Brain microvascular endothelial cell (primary cell): ENCODE measurements at regions not wholly inside any gene's neighbourhood (a gene's known extent, or its start where the extent isn't known, plus 50 kb on each side); places are given as distances from the start of the nearest gene placed in this dataset.
"Not testable (repeated sequence)": the region's sequence is repeated elsewhere in the genome, so short reads cannot be mapped to it uniquely, and the experiment has no call there.

Experiments
- DNase-seq: peaks from one replicate; pipeline ENCODE4 v3.0.0-alpha.2; 2020
- H3K27ac ChIP-seq: fragments of 250-450 bp; sonication (Bioruptor Pico); 2 replicates; pipeline ENCODE4 v1.5.1; 2020; ENCODE audit warnings: mild to moderate bottlenecking, moderate library complexity
- H3K27me3 ChIP-seq: fragments of 250-450 bp; sonication (Bioruptor Pico); replicated peaks from 2 replicates; pipeline ENCODE4 v1.5.1; 2020; ENCODE audit warnings: mild to moderate bottlenecking
- H3K36me3 ChIP-seq: fragments of 250-450 bp; sonication (Bioruptor Pico); replicated peaks from 2 replicates; pipeline ENCODE4 v1.5.1; 2020; ENCODE audit warnings: mild to moderate bottlenecking
- H3K4me3 ChIP-seq: 2 replicates; pipeline ENCODE4 v1.5.1; 2011; ENCODE audit warnings: low read depth, mild to moderate bottlenecking, control low read depth, low read length, moderate library complexity
- in situ Hi-C: cut with HindIII; loops from 2 replicates; pipeline ENCODE4 v1.10.0; 2017; ENCODE audit warnings: low sequenced_read_pairs, low pct_ligation_motif_present
- TF ChIP-seq, protein P1 (sequence below): IDR thresholded peaks from 2 replicates; pipeline ENCODE4 v1.5.1; 2011; ENCODE audit warnings: low read depth, mild to moderate bottlenecking, moderate library complexity, low read length, control low read depth, inconsistent platforms; ENCODE audit errors: missing control alignments

DNA sequence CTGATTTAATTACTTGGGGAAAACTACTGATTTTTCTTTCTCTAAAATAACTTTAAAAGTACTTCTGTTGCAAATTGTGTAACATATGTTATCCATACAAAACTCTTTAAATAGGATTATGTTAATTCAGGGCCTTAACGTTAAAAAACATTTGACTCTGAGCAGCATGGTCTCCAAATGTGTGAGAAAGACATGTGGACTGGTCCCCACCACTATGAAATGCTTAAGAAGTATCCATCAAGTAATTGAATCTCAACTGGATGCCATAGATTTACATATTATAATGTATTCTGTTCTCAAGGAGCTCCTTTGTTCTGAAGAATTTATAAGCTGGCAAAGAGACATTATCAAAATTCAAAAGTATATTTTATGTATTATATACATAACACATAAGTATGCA, 130.8 kb upstream of the HEY2 start:
- Histone ChIP-seq H3K36me3 (no peaks in the 10 kb centered on the region), H3K27ac (no peak overlapping the region), H3K27me3 (no peaks in the 10 kb centered on the region), H3K4me3 (no peak overlapping the region)
- in situ Hi-C loops: no loop called here
- TF ChIP-seq, protein P1, sequence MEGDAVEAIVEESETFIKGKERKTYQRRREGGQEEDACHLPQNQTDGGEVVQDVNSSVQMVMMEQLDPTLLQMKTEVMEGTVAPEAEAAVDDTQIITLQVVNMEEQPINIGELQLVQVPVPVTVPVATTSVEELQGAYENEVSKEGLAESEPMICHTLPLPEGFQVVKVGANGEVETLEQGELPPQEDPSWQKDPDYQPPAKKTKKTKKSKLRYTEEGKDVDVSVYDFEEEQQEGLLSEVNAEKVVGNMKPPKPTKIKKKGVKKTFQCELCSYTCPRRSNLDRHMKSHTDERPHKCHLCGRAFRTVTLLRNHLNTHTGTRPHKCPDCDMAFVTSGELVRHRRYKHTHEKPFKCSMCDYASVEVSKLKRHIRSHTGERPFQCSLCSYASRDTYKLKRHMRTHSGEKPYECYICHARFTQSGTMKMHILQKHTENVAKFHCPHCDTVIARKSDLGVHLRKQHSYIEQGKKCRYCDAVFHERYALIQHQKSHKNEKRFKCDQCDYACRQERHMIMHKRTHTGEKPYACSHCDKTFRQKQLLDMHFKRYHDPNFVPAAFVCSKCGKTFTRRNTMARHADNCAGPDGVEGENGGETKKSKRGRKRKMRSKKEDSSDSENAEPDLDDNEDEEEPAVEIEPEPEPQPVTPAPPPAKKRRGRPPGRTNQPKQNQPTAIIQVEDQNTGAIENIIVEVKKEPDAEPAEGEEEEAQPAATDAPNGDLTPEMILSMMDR: no peak
- DNase-seq: no peak

DNA sequence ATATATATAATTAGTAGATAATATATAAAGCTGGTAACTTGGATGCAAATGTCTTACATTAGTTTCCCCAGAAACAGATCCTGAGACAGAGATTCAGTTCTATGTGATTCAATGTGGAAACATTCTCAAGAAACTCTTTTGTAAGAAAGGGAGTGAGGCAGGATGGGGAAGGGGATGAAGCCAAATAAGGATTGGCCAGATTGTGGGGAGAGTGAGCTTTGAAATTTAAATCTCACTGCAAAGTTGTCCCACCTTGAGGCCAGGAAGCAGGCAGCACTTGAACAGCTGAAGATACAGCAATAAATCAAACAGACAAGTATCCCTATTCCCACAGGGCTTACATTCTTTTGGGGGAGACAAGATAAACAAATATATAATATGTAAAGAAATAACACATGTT, 126.3 kb upstream of the HEY2 start:
- in situ Hi-C loops: no loop called here

DNA sequence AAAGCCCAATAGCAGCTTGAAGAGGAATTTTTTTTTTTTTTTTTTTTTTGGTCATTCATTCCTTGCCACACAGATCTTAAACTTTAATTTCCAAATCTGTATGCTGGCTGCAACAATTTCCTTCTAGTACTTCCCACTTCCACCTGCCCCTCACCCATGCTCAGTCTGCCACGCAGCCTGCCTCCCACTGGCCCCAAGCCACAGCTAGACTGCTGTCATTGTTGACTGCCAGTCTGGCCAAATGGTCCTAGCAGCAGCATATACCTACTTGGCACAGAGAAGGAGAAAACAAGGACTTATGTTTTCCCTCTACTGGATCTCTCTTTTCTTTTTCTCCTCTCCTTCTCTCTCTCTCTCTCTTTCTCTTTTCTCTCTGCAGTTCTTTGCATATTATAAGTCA, 118.3 kb upstream of the HEY2 start:
- no peak for DNase-seq
- no peak overlapping the region for H3K27ac ChIP-seq
- in situ Hi-C loops: no loop called here
- no peak overlapping the region for H3K4me3 ChIP-seq
- no peaks in the 10 kb centered on the region for H3K36me3 ChIP-seq
- TF ChIP-seq, protein P1: no peak
- no peaks in the 10 kb centered on the region for H3K27me3 ChIP-seq

More for the DNA sequence above, 126.3 kb upstream of the HEY2 start:
- H3K27me3 ChIP-seq: no peaks in the 10 kb centered on the region
- no peak for DNase-seq
- TF ChIP-seq, protein P1: no peak
- H3K27ac ChIP-seq: no peak overlapping the region
- no peak overlapping the region for H3K4me3 ChIP-seq
- no peaks in the 10 kb centered on the region for H3K36me3 ChIP-seq

DNA sequence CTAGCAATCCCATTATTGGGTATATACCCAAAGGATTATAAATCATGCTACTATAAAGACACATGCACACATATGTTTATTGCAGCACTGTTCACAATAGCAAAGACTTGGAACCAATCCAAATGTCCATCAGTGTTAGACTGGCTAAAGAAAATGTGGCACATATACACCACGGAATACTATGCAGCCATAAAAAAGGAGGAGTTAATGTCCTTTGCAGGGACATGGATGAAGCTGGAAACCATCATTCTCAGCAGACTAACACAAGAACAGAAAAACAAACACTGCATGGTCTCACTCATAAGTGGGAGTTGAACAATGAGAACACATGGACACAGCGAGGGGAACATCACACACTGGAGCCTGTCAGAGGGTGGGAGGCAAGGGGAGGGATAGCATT, 113.4 kb upstream of the HEY2 start:
- H3K27me3 ChIP-seq, in situ Hi-C loops, H3K36me3 ChIP-seq, H3K4me3 ChIP-seq, DNase-seq, H3K27ac ChIP-seq: not testable (repeated sequence)

DNA sequence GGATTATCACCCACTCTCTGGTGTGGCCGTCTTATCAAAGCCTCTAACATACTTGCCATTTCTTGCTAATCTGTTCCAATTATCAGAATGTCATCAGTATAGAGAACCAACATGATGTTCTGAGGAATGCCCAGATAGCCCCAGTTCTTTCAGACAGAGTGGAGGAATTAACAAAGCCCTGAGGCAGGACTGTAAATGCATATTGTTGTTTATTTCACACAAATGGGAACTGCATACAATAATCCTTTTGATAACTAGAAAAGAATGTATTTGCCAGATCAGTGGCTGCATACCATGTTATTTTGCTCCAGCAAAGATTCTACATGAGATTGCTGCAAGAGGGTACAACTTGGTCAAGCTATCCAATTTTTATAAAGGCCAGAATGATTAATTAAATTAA, 112.8 kb upstream of the HEY2 start:
- DNase-seq: no peak
- in situ Hi-C loops: no loop called here
- H3K36me3 ChIP-seq: no peaks in the 10 kb centered on the region
- TF ChIP-seq, protein P1: no peak
- H3K27ac ChIP-seq: no peak overlapping the region
- H3K27me3 ChIP-seq: no peaks in the 10 kb centered on the region
- no peak overlapping the region for H3K4me3 ChIP-seq

DNA sequence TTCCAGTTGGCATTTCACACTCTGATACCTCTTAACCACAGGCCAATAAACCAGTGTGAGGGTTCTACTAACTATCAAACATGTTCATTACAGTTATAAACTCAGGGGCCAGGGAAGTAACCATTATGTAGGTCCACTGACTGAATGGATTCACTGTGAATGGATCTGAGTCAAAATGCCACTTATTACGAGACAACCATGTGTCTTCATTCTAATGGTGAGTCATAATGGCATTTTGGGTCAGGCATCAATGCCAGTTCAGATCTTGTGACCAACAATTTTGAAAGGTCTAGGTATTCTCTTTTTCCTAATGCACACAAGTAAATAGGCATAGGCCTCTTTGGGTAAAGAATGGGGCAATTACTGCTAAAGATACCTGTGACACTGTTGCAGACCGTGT, 112.2 kb upstream of the HEY2 start:
- DNase-seq: no peak
- no peaks in the 10 kb centered on the region for H3K27me3 ChIP-seq
- TF ChIP-seq, protein P1: no peak
- H3K4me3 ChIP-seq: no peak overlapping the region
- in situ Hi-C loops: no loop called here
- H3K27ac ChIP-seq: no peak overlapping the region
- H3K36me3 ChIP-seq: no peaks in the 10 kb centered on the region
